ENCODE measurements at regions not wholly inside any gene's neighbourhood (a gene's known extent, or its start where the extent isn't known, plus 50 kb on each side); places are given as distances from the start of the nearest gene placed in this dataset.

DNA sequence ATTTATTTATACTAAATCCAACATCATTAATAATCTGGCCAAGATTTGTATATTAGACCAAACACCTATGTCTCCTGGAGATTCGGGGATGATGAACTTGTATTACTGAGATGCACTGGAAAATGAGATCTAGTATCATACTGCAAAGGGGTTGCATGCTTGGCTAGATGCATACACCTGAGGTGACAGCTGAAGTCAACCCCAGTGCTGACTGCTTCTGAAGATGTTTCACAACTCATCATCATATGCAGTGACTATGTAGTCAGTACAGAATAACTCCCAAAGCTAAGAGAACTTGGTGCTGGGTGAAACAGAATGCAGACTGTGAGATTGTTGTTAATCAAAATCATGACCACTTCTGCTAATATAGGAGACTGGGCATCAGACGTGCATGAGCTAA lies 1114.2 kb downstream of the NSUN3 start:
- 72% methylated on average over 2 of the region's 2 CpGs for WGBS
- H3K27ac ChIP-seq: no peak overlapping the region
- no peaks in the 10 kb centered on the region for H3K27me3 ChIP-seq
- no peak overlapping the region for H3K4me3 ChIP-seq
- TF ChIP-seq POLR2A (IDR thresholded peaks at IDR 0.05): no peak
- TF ChIP-seq EP300 (IDR thresholded peaks at IDR 0.05): no peak
- TF ChIP-seq POLR2AphosphoS5 (IDR thresholded peaks at IDR 0.05): no peak
- TF ChIP-seq, protein P1, sequence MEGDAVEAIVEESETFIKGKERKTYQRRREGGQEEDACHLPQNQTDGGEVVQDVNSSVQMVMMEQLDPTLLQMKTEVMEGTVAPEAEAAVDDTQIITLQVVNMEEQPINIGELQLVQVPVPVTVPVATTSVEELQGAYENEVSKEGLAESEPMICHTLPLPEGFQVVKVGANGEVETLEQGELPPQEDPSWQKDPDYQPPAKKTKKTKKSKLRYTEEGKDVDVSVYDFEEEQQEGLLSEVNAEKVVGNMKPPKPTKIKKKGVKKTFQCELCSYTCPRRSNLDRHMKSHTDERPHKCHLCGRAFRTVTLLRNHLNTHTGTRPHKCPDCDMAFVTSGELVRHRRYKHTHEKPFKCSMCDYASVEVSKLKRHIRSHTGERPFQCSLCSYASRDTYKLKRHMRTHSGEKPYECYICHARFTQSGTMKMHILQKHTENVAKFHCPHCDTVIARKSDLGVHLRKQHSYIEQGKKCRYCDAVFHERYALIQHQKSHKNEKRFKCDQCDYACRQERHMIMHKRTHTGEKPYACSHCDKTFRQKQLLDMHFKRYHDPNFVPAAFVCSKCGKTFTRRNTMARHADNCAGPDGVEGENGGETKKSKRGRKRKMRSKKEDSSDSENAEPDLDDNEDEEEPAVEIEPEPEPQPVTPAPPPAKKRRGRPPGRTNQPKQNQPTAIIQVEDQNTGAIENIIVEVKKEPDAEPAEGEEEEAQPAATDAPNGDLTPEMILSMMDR (IDR thresholded peaks at IDR 0.05): no peak
- H3K4me1 ChIP-seq: no peaks in the 10 kb centered on the region
- no peak for DNase-seq (ENCODE audit: low spot score in 2 of 2)
- no peaks in the 10 kb centered on the region for H3K9me3 ChIP-seq
- H3K36me3 ChIP-seq: no peaks in the 10 kb centered on the region

- Histone ChIP-seq H3K36me3 (no peaks in the 10 kb centered on the region), H3K4me1 (no peaks in the 10 kb centered on the region), H3K27ac (no peak overlapping the region), H3K9me3 (no peaks in the 10 kb centered on the region), H3K4me3 (no peak overlapping the region), H3K27me3 (no peaks in the 10 kb centered on the region)
- 90% methylated on average over 6 of the region's 6 CpGs for WGBS
- no peak for DNase-seq (ENCODE audit: low spot score in 2 of 2)
- TF ChIP-seq POLR2AphosphoS5 (IDR thresholded peaks at IDR 0.05) (no peak), POLR2A (IDR thresholded peaks at IDR 0.05) (no peak), EP300 (IDR thresholded peaks at IDR 0.05) (no peak)
- TF ChIP-seq, protein P1 (IDR thresholded peaks at IDR 0.05): no peak
Observed at GRCh38 chr3:95184038-95184437, 1121.2 kb downstream of the NSUN3 start.

DNA sequence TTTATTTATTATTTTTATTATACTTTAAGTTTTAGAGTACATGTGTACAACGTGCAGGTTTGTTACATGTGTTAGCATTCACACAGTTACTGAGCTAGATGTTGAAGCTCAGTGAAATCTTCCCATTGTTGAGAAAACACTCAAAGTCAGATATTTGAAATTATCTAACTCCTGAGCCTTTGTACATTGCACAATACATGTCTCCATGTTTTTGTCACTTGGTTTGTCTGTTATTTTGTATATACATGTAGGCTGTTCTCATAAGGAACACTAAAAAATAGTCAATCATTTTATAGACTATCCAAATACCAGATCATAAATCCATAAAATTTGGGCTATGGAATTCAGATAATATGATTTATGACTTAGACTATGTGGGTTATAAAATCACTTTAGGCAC lies 1126.5 kb downstream of the NSUN3 start:
- no peaks in the 10 kb centered on the region for H3K36me3 ChIP-seq
- no peak for TF ChIP-seq EP300 (IDR thresholded peaks at IDR 0.05)
- TF ChIP-seq POLR2AphosphoS5 (IDR thresholded peaks at IDR 0.05): no peak
- TF ChIP-seq, protein P1 (IDR thresholded peaks at IDR 0.05): no peak
- TF ChIP-seq POLR2A (IDR thresholded peaks at IDR 0.05): no peak
- H3K4me3 ChIP-seq: no peak overlapping the region
- no peaks in the 10 kb centered on the region for H3K9me3 ChIP-seq
- WGBS: 64% methylated on average over 1 of the region's 1 CpG
- no peak for DNase-seq (ENCODE audit: low spot score in 2 of 2)
- H3K27me3 ChIP-seq: no peaks in the 10 kb centered on the region
- H3K27ac ChIP-seq: no peak overlapping the region
- H3K4me1 ChIP-seq: no peaks in the 10 kb centered on the region

GRCh38 chr3:95197661-95198060 lies 1134.8 kb downstream of the NSUN3 start:
- TF ChIP-seq EP300 (IDR thresholded peaks at IDR 0.05) (no peak), POLR2AphosphoS5 (IDR thresholded peaks at IDR 0.05) (no peak), POLR2A (IDR thresholded peaks at IDR 0.05) (no peak)
- TF ChIP-seq, protein P1 (IDR thresholded peaks at IDR 0.05): no peak
- no peak for DNase-seq (ENCODE audit: low spot score in 2 of 2)
- WGBS: 74% methylated on average over 4 of the region's 4 CpGs
- Histone ChIP-seq H3K9me3 (no peaks in the 10 kb centered on the region), H3K4me3 (no peak overlapping the region), H3K36me3 (no peaks in the 10 kb centered on the region), H3K27me3 (no peaks in the 10 kb centered on the region), H3K27ac (no peak overlapping the region), H3K4me1 (no peaks in the 10 kb centered on the region)

DNA sequence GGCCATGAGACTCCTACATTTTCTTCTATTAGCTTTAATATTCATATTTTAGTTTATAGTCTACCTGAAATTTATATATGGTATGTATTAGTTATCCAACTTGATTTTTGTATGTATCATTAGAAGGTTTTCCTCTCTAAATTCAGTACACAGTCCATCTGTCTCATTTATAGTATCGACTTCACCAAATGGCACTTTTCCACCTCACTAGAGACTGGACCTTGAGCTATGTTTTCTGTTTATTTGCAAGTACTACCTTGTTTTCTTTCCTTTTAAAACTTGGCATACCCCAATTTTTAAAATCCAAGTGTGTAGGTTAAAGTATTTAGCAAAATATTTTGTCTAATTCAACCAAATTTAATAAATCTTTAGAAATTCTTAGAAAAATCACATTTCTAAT lies 1137.5 kb downstream of the NSUN3 start:
- Histone ChIP-seq H3K27me3 (no peaks in the 10 kb centered on the region), H3K9me3 (peaks cover 5% of the 10 kb centered on the region), H3K4me3 (no peak overlapping the region), H3K36me3 (no peaks in the 10 kb centered on the region), H3K27ac (no peak overlapping the region), H3K4me1 (no peaks in the 10 kb centered on the region)
- 100% methylated on average over 1 of the region's 1 CpG for WGBS
- no peak for DNase-seq (ENCODE audit: low spot score in 2 of 2)
- TF ChIP-seq EP300 (IDR thresholded peaks at IDR 0.05) (no peak), POLR2AphosphoS5 (IDR thresholded peaks at IDR 0.05) (no peak), POLR2A (IDR thresholded peaks at IDR 0.05) (no peak)
- TF ChIP-seq, protein P1 (IDR thresholded peaks at IDR 0.05): no peak
